ENCODE measurements at regions not wholly inside any gene's neighbourhood (a gene's known extent, or its start where the extent isn't known, plus 50 kb on each side); places are given as distances from the start of the nearest gene placed in this dataset.
"Not testable (repeated sequence)": the region's sequence is repeated elsewhere in the genome, so short reads cannot be mapped to it uniquely, and the experiment has no call there.

GRCh38 chr16:25566183-25566582 lies 125.6 kb upstream of the HS3ST4 start:
- no peak for DNase-seq (ENCODE audit: low spot score)
- no peak for FAIRE-seq

DNA sequence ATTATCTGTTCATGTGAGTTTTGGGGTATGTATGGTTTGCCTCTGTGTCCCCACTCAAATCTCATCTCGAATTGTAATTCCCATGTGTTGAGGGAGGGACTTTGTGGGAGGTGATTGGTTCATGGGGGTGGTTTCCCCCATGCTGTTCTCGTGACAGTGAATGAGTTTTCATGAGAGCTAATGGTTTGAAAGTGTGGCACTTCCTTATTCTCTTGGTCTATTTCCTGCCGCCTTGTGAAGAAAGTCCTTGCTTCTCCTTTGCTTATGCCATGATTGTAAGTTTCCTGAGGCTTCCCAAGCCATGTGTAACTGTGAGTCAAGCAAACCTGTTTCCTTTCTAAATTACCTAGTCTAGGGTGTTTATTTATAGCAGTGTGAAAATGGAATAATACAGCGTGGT lies 128.1 kb upstream of the HS3ST4 start:
- FAIRE-seq (no peak), DNase-seq (ENCODE audit: low spot score) (no peak)

DNA sequence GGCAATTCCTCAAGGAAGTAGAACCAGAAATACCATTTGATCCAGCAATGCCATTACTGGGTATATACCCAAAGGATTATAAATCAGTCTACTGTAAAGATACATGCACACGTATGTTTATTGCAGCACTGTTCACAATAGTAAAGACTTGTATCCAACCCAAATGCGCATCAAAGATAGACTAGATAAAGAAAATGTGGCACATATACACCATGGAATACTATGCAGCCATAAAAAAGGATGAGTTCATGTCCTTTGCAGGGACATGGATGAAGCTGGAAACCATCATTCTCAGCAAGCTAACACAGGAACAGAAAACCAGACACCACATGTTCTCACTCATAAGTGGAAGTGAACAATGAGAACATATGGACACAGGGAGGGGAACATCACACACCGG lies 130.0 kb upstream of the HS3ST4 start:
- FAIRE-seq; DNase-seq (ENCODE audit: low spot score): not testable (repeated sequence)

DNA sequence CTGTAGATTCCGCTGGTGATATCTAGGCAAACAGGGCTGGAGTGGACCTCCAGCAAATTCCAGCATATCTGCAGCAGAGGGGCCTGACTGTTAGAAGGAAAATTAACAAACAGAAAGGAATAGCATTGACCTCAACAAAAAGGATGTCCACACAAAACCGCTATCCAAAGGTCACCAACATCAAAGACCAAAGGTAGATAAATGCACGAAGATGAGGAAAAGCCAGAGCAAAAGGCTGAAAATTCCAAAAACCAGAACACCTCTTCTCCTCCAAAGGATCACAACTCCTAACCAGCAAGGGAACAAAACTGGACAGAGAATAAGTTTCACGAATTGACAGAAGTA lies 134.8 kb upstream of the HS3ST4 start:
- DNase-seq (ENCODE audit: low spot score); FAIRE-seq: not testable (repeated sequence)

DNA sequence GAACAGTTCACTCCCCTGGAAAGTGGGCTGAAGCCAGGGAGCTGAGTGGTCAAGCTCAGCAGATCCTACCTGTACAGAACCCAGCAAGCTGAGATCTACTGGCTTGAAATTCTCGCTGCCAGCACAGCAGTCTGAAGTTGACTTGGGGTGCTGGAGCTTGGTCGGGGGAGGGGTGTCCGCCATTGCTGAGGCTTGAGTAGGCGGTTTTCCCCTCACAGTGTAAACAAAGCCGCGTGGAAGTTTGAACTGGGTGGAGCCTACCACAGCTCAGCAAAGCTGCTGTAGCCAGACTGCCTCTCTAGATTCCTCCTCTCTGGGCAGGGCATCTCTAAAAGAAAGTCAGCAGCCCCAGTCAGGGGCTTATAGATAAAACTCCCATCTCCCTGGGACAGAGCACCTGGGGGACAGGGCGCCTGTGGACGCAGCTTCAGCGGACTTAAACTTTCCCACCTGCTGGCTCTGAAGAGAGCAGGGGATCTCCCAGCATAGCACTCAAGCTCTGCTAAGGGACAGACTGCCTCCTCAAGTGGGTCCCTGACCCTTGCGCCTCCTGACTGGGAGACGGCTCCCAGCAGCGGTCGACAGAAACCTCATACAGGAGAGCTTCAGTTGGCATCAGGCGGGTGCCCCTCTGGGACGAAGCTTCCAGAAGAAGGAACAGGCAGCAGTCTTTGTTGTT lies 135.3 kb upstream of the HS3ST4 start:
- not testable (repeated sequence) for FAIRE-seq; DNase-seq (ENCODE audit: low spot score)

GRCh38 chr16:25553711-25554436 lies 137.9 kb upstream of the HS3ST4 start:
- FAIRE-seq (no peak), DNase-seq (ENCODE audit: low spot score) (no peak)

- DNase-seq (ENCODE audit: low spot score) (no peak), FAIRE-seq (no peak)
Measured at GRCh38 chr16:25550647-25551046, 141.1 kb upstream of the HS3ST4 start.

- FAIRE-seq, result no peak
- no peak for DNase-seq (ENCODE audit: low spot score)
Measured at GRCh38 chr16:25546791-25547190, 145.0 kb upstream of the HS3ST4 start.

GRCh38 chr16:25544294-25544693 lies 147.5 kb upstream of the HS3ST4 start:
- DNase-seq (ENCODE audit: low spot score) (no peak), FAIRE-seq (no peak)

GRCh38 chr16:25542306-25542705 lies 149.5 kb upstream of the HS3ST4 start:
- DNase-seq (ENCODE audit: low spot score) (no peak), FAIRE-seq (no peak)

DNA sequence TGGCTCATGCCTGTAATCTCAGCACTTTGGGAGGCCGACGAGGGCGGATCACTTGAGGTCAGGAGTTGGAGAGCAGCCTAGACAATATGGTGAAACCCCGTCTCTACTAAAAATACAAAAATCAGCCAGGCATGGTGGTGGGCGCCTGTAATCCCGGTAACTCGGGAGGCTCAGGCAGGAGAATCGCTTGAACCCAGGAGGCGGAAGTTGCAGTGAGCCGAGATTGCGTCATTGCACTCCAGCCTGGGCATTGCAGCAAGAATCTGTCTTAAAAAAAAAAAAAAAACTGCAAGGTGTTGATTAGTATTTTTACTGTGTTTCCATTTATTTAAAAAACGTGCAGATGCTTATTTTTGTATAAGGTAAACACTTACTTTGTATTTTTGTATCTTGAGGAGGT lies 152.0 kb upstream of the HS3ST4 start:
- not testable (repeated sequence) for FAIRE-seq; DNase-seq (ENCODE audit: low spot score)

- no peak for FAIRE-seq
- DNase-seq (ENCODE audit: low spot score), result no peak
Measured at GRCh38 chr16:25523183-25523582, 168.6 kb upstream of the HS3ST4 start.

DNA sequence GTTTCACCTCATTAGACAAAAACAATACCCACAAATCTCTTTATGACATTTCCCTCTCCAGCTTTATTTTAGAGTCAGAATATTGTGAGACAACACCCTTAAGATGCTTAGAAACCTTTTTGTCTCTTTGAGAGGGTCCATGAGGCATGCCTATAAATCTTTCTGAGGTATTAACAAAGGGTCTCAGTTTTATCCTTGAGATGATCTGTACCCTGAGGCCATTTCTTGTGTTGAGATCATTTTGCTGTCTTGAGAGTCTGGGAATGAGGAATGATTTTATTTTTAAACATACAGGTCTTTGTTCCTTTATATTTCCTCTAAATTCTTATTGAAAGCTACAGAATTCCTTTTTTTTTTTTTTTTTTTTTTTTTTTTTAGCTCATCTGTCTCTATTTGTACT lies 179.7 kb upstream of the HS3ST4 start:
- FAIRE-seq (no peak), DNase-seq (ENCODE audit: low spot score) (no peak)

DNA sequence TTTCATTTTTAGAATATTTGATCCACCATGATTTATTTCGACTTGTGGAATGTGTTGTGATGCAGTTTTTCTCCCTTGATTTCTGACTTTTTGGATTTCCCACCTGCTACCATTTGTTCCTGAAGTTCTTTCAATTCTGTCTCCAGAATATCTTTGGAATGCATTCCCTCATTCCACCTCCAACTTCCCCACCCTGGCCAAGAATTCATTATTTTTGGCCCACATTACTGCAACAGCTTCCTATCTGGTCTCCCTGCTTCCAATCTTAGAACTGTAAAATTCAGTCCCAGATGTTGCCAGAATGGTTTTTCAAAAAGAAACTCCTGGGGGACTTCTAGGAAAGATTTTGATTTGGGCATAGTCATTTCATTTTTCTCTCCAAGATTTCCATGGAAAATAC lies 182.3 kb upstream of the HS3ST4 start:
- DNase-seq (ENCODE audit: low spot score) (no peak), FAIRE-seq (no peak)

DNA sequence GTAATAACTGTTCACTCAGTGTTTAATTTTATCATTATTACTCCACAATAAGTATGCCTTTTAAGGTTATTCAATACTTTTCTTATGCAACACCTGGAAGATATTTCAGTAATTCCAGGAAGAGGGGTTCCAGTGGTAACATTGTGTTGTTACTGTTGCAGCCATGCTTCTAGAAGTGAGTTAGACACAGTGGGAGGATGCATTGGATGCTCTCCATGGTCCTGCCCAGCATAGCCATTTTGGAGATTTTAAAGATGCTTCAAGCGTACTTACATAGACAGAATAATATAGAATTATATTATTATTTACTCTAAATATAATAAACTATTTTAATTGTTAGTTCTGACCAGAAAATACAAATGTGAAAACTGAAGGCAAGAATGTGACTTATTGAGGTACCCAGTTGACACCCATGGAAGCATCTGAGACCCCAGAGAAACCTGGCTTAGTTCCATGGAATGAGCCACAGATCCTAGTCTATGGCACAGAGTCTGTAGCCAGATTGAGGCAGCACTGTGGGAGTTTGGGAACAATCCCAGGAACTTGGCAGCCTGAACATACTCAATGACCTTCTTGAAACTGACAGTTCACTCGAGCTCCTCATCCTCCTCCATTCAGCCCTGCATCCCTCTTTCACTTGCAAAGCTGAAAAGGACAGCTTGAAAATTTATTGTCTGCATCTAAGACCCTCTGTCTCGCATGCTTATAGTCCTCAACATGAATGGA lies 190.1 kb upstream of the HS3ST4 start:
- no peak for FAIRE-seq

GRCh38 chr16:25494292-25494691 lies 197.5 kb upstream of the HS3ST4 start:
- DNase-seq (ENCODE audit: low spot score), result no peak
- no peak for FAIRE-seq

More for the DNA sequence above, 190.1 kb upstream of the HS3ST4 start:
- DNase-seq (ENCODE audit: low spot score), result no peak

- DNase-seq (ENCODE audit: low spot score) (peak; percentile 62), FAIRE-seq (peak; percentile 86)
Measured at GRCh38 chr16:25493136-25493811, 198.5 kb upstream of the HS3ST4 start.

DNA sequence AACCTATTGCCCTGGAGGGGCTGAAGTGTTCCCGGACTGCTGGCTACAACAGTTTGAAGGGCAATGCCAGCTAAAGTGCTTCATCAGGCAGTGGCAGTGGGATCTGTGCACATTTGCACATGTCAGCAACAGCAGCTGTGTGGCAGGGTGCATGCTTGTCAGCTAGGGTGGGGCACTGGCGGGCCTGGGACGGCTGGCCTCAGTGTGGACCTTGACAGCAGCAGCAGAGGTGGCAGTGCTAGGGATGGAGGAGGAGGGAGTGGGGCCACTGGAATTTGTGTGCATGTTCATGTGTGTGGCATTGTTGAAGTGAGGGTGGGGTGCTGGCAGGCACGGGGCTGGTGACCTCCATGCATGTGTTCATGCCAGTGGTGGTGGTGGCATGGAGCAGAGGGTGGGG lies 203.3 kb upstream of the HS3ST4 start:
- FAIRE-seq (no peak), DNase-seq (ENCODE audit: low spot score) (no peak)

GRCh38 chr16:25487888-25488287 lies 203.9 kb upstream of the HS3ST4 start:
- no peak for FAIRE-seq
- DNase-seq (ENCODE audit: low spot score), result no peak

- FAIRE-seq (peak; percentile 92), DNase-seq (ENCODE audit: low spot score) (peak; percentile 88)
Measured at GRCh38 chr16:25481636-25482035, 210.1 kb upstream of the HS3ST4 start.

- no peak for DNase-seq (ENCODE audit: low spot score)
- FAIRE-seq, result no peak
Measured at GRCh38 chr16:25478476-25478875, 213.3 kb upstream of the HS3ST4 start.

- DNase-seq (ENCODE audit: low spot score) (no peak), FAIRE-seq (no peak)
Measured at GRCh38 chr16:25464058-25464457, 206.4 kb upstream of the ZKSCAN2 start.
